Calu3 (cell line): ENCODE measurements at regions not wholly inside any gene's neighbourhood (a gene's known extent, or its start where the extent isn't known, plus 50 kb on each side); places are given as distances from the start of the nearest gene placed in this dataset.

ENCODE experiments used
- BruUV-seq: library from RNA; stranded (reverse); fragments of 400-500 nt; replicated peaks from 2 replicates; lab custom pipeline; 2021; lab: Mats Ljungman, UMichigan
- CTCF ChIA-PET: fragments of 300-600 bp; sonication (Branson Sonifier 250); formaldehyde crosslinking; loops from one replicate; lab custom pipeline; 2022; ENCODE audit warnings: antibody characterized with exemption; lab: Charles Lee
- DNase-seq: peaks from one replicate; pipeline ENCODE4 v3.0.0; 2022
- H3K27ac Mint-ChIP-seq: one replicate; pipeline ENCODE4 v1.8.0; 2022; ENCODE audit warnings: mixed read lengths; ENCODE audit not compliant: unreplicated experiment
- H3K27me3 Mint-ChIP-seq: one replicate; pipeline ENCODE4 v1.8.0; 2022; ENCODE audit warnings: mixed read lengths; ENCODE audit not compliant: unreplicated experiment
- H3K36me3 Mint-ChIP-seq: one replicate; pipeline ENCODE4 v1.8.0; 2022; ENCODE audit warnings: mild to moderate bottlenecking, moderate library complexity, mixed read lengths; ENCODE audit not compliant: insufficient read depth, unreplicated experiment
- H3K4me1 Mint-ChIP-seq: one replicate; pipeline ENCODE4 v1.8.0; 2022; ENCODE audit warnings: mild to moderate bottlenecking, low read depth, mixed read lengths; ENCODE audit not compliant: unreplicated experiment
- H3K4me3 Mint-ChIP-seq: one replicate; pipeline ENCODE4 v1.8.0; 2022; ENCODE audit warnings: mild to moderate bottlenecking, low read depth, moderate library complexity, mixed read lengths; ENCODE audit not compliant: unreplicated experiment
- H3K9me3 Mint-ChIP-seq: one replicate; pipeline ENCODE4 v1.8.0; 2022; ENCODE audit warnings: low read depth, mixed read lengths; ENCODE audit not compliant: unreplicated experiment
- CTCF ChIP-seq: fragments of 200-600 bp; IDR thresholded peaks from one replicate; pipeline ENCODE4 v1.8.0; 2022; ENCODE audit warnings: antibody characterized with exemption; ENCODE audit not compliant: unreplicated experiment
- intact Hi-C: fragments of 100-400 bp; cut with micrococcal nuclease; formaldehyde crosslinking; loops from one replicate; pipeline ENCODE4 v1.10.0; 2022; ENCODE audit not compliant: unreplicated experiment

- no peak for TF ChIP-seq CTCF
- Mint-ChIP-seq H3K27ac (peak overlapping the region; percentile 34), H3K9me3 (no peaks in the 10 kb centered on the region), H3K4me3 (peak overlapping the region; percentile 9), H3K4me1 (peaks cover 46% of the 10 kb centered on the region), H3K36me3 (peaks cover 7% of the 10 kb centered on the region), H3K27me3 (no peaks in the 10 kb centered on the region)
- CTCF ChIA-PET = interaction anchor here (0.9 to 1.7 kb wide), 4 partner anchors 13 to 166 kb away, joined by 3 to 6 read pairs (median 4); no protein-coding TSS in a partner anchor
- no TSS peak for BruUV-seq
- DNase-seq = peak; percentile 19
- intact Hi-C loops = no loop called here
Observed at GRCh38 chr10:29105516-29106215, 183.2 kb upstream of the LYZL1 start.

GRCh38 chr10:29106287-29106686 is 182.6 kb upstream of the LYZL1 start:
- intact Hi-C loops = no loop called here
- no TSS peak for BruUV-seq
- H3K9me3 Mint-ChIP-seq = no peaks in the 10 kb centered on the region
- peaks cover 46% of the 10 kb centered on the region for H3K4me1 Mint-ChIP-seq
- no peaks in the 10 kb centered on the region for H3K27me3 Mint-ChIP-seq
- H3K36me3 Mint-ChIP-seq = peaks cover 7% of the 10 kb centered on the region
- no peak for TF ChIP-seq CTCF
- no peak overlapping the region for H3K4me3 Mint-ChIP-seq
- H3K27ac Mint-ChIP-seq = peak overlapping the region; percentile 13
- CTCF ChIA-PET = interaction anchor here (1.3 to 1.7 kb wide), 3 partner anchors 13 to 167 kb away, joined by 3 to 5 read pairs (median 3); no protein-coding TSS in a partner anchor
- no peak for DNase-seq

GRCh38 chr10:29107866-29108498 is 180.9 kb upstream of the LYZL1 start:
- Mint-ChIP-seq H3K4me3 (no peak overlapping the region), H3K9me3 (no peaks in the 10 kb centered on the region), H3K27ac (no peak overlapping the region), H3K4me1 (peaks cover 40% of the 10 kb centered on the region), H3K36me3 (no peaks in the 10 kb centered on the region), H3K27me3 (no peaks in the 10 kb centered on the region)
- no peak for TF ChIP-seq CTCF
- intact Hi-C loops = no loop called here
- no TSS peak for BruUV-seq
- no peak for DNase-seq
- CTCF ChIA-PET = interaction anchor here (0.5 kb wide), 1 partner anchor 84 kb away, joined by 4 read pairs; no protein-coding TSS in a partner anchor

GRCh38 chr10:29109707-29110571 is 178.9 kb upstream of the LYZL1 start:
- BruUV-seq = no TSS peak
- intact Hi-C loops = no loop called here
- DNase-seq = no peak
- H3K27ac Mint-ChIP-seq = no peak overlapping the region
- H3K9me3 Mint-ChIP-seq = no peaks in the 10 kb centered on the region
- no peaks in the 10 kb centered on the region for H3K27me3 Mint-ChIP-seq
- no peak for TF ChIP-seq CTCF
- H3K4me3 Mint-ChIP-seq = no peak overlapping the region
- no peaks in the 10 kb centered on the region for H3K36me3 Mint-ChIP-seq
- CTCF ChIA-PET = no interaction called here
- H3K4me1 Mint-ChIP-seq = peaks cover 34% of the 10 kb centered on the region
